ENCODE measurements at regions not wholly inside any gene's neighbourhood (a gene's known extent, or its start where the extent isn't known, plus 50 kb on each side); places are given as distances from the start of the nearest gene placed in this dataset.

DNA sequence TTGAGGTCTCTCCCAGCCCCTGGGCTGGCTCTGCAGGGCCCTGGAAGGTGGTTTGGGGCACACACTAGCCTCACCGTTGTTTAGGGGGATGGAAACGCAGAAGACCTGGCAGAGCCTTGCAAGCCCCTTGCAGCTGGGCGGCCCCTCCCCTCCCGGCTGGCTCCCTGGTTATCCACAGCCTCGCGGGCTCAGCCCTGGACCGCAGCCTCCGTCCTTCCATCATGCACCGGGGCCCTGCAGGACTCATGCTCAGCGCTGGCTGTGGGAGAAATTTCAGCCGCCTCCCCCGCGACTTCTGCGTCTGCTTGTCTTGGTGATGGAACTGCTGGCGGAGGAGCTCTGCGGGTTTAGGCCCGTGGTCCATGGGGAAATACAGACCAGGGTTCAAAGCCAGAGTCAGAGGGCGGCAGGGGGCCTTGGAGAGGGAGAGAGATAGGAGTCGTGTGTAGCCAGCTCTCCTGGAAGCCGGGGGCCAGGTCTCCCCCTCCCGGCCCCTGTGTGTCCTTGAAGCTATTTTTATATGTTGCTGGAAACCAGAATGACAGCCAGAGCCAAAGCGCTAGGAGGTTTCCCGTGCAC, 75.8 kb upstream of the IER5L start:
- H3K27me3 ChIP-seq, result peaks cover 0 to 6% of the 10 kb centered on the region in 2 donors
- no peaks in the 10 kb centered on the region for H3K36me3 ChIP-seq
- intact Hi-C loops (cut with DNase I), result no loop called here
- no peak overlapping the region for H3K4me3 ChIP-seq
- H3K9me3 ChIP-seq, result no peaks in the 10 kb centered on the region
- peaks cover 0 to 7% (median 0%) of the 10 kb centered on the region in 4 donors for H3K4me1 ChIP-seq
- 30% methylated on average over 10 of the region's 23 CpGs for WGBS (ENCODE audit: insufficient coverage, low coverage, low lambda C conversion rate, missing lambda C conversion rate)
- TF ChIP-seq, protein P1, sequence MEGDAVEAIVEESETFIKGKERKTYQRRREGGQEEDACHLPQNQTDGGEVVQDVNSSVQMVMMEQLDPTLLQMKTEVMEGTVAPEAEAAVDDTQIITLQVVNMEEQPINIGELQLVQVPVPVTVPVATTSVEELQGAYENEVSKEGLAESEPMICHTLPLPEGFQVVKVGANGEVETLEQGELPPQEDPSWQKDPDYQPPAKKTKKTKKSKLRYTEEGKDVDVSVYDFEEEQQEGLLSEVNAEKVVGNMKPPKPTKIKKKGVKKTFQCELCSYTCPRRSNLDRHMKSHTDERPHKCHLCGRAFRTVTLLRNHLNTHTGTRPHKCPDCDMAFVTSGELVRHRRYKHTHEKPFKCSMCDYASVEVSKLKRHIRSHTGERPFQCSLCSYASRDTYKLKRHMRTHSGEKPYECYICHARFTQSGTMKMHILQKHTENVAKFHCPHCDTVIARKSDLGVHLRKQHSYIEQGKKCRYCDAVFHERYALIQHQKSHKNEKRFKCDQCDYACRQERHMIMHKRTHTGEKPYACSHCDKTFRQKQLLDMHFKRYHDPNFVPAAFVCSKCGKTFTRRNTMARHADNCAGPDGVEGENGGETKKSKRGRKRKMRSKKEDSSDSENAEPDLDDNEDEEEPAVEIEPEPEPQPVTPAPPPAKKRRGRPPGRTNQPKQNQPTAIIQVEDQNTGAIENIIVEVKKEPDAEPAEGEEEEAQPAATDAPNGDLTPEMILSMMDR (IDR thresholded peaks at IDR 0.05), result no peak
- no peak for TF ChIP-seq POLR2A (IDR thresholded peaks at IDR 0.05)
- no peak overlapping the region for H3K27ac ChIP-seq
- ATAC-seq (no peak), DNase-seq (peak in 1 of 3 donors; percentile 39)

DNA sequence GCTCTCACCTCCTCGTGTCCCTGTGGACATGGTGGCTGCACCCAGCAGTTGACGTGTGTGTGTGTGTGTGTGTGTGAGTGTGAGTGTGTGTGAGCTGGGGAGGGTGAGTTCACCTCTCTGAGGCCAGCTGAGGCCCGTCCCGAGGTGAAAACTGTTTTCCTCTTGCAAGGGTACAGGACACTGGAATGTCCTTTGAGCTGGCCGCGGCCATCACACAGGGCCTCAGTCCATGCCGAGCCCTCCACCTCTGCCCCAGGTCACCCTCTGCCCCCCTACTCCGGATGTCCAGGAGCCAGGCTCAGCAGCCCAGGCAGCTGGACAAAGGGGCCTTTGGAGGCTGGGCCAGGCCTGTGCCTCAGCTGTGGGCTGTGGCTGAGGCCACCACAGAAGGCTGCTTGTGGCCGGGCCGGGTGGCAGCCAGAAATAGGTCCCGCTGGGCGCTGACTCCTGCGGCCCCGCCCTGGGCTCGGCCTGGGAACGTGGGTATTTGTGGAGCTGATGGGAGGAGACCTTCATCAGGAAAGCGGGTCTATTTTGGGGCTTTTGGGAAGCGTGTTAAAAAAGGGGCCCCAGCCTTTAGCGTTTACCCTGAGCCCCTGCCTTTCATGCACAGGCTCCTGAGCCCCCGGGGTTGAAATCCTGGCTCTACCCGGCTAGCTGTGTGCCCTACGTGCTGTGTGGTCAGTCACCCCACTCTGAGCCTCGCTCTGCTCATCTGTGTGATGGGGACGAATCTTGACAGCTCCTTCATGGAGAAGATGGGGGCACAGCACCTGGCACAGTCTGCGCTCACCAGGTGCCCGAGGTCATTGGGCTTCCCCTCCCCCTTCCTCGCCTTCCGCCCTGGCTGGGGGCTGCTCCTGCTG, 75.1 kb upstream of the IER5L start:
- intact Hi-C loops (cut with DNase I), result no loop called here

DNA sequence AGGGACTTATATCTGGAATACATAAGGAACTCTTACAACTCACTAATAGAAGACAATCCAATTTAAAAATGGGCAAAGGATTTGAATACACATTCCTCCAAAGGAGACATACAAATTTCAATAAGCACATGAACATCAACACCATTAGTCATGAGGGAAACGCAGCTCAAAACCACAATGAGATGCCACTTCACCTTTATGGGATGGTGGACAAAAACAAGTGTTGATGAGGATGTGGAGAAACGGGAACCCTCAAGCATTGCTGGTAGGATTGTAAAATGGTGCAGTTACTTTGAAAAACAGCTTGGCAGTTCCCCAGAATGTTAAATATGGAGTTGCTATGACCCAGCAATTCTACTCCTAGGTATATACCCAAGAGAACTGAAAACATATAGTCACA, 72.7 kb upstream of the IER5L start:
- intact Hi-C loops (cut with DNase I), result no loop called here
- WGBS (ENCODE audit: insufficient coverage, low coverage, low lambda C conversion rate, missing lambda C conversion rate), result 50% methylated on average over 2 of the region's 2 CpGs
- Histone ChIP-seq H3K4me3 (no peak overlapping the region), H3K4me1 (no peaks in the 10 kb centered on the region), H3K9me3 (no peaks in the 10 kb centered on the region), H3K36me3 (no peaks in the 10 kb centered on the region), H3K27ac (no peak overlapping the region), H3K27me3 (no peaks in the 10 kb centered on the region)
- DNase-seq (no peak), ATAC-seq (no peak)
- TF ChIP-seq POLR2A (IDR thresholded peaks at IDR 0.05), result no peak
- TF ChIP-seq, protein P1 (IDR thresholded peaks at IDR 0.05), result no peak

More for the DNA sequence above, 75.1 kb upstream of the IER5L start:
- WGBS (ENCODE audit: insufficient coverage, low coverage, low lambda C conversion rate, missing lambda C conversion rate), result 62% methylated on average over 4 of the region's 28 CpGs
- H3K4me3 ChIP-seq, result no peak overlapping the region
- H3K4me1 ChIP-seq, result peaks cover 0 to under 1% (median 0%) of the 10 kb centered on the region in 4 donors
- H3K36me3 ChIP-seq, result no peaks in the 10 kb centered on the region
- peak in 1 of 3 donors; percentile 54 for DNase-seq
- H3K27ac ChIP-seq, result no peak overlapping the region
- H3K9me3 ChIP-seq, result no peaks in the 10 kb centered on the region
- peak in 2 of 4 donors; percentile 17 to 20 for ATAC-seq
- TF ChIP-seq, protein P1 (IDR thresholded peaks at IDR 0.05), result no peak
- no peak for TF ChIP-seq POLR2A (IDR thresholded peaks at IDR 0.05)
- H3K27me3 ChIP-seq, result peaks cover 0 to 4% of the 10 kb centered on the region in 2 donors

DNA sequence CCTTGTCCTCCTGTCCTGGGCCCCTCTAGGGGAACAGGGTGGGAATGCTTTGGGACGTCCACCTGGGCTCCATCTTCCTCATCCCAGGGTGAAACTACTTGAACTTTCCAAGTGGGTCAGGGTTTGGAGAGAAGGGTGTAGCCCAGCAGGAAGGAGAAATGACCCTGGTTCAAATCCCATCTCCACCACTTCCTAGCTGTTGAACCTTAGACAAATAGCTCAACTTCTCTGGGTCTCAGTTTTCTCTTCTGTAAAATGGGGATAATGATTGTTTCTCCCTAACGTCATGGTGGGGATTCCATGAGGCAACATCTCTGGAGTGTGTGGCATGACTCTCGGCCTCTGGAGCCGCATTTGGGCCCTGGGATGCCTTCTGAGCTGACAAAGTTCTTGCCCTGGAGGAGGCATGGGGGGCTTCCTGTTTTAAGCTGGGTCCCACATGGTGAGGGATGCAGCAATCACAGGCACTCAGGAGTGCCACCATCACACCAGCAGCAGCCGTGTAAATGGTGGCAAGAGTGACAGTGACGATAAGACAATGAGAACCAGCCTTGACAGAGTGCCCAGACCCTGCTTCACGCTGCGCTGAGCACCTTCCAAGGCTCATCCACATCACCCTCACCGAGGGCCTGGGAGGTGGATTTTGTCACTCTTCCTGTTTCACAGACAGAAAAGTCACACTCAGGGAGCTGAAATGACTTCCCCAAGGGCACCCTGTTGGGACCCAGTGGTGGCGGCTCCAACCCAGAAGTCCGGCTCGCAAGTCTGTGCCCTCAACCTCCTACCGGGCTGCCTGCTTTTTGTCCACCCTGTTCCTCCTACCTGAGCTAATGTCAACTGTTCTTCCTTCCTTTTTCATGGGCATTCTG, 69.5 kb upstream of the IER5L start:
- no peak for TF ChIP-seq POLR2A (IDR thresholded peaks at IDR 0.05)
- TF ChIP-seq, protein P1 (IDR thresholded peaks at IDR 0.05), result no peak
- DNase-seq, result peak in 1 of 3 donors; percentile 30
- intact Hi-C loops (cut with DNase I), result no loop called here
- Histone ChIP-seq H3K9me3 (no peaks in the 10 kb centered on the region), H3K27ac (no peak overlapping the region), H3K4me1 (no peaks in the 10 kb centered on the region), H3K4me3 (no peak overlapping the region), H3K36me3 (no peaks in the 10 kb centered on the region), H3K27me3 (no peaks in the 10 kb centered on the region)
- WGBS (ENCODE audit: insufficient coverage, low coverage, low lambda C conversion rate, missing lambda C conversion rate), result 50% methylated on average over 1 of the region's 13 CpGs
- ATAC-seq, result no peak
